ENCODE measurements at regions not wholly inside any gene's neighbourhood (a gene's known extent, or its start where the extent isn't known, plus 50 kb on each side); places are given as distances from the start of the nearest gene placed in this dataset.

DNA sequence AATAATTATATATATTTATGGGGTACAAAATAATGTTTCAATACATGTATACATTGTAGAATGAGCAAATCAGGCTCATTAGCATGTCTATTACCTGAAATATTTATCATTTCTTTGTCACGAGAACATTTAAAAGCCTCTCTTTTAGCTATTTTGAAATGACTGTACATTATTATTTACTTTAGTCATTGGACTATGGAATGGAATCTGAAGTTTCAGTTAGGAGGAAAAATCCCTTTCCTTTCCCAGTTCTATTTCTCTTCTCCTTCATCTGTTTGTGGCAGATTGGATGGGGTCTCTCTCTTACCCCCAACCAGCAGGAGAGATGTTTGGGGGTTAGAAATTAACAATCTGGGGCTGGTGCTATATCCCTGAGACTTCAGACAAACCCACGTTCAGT is 292.5 kb upstream of the SFRP2 start:
- TF ChIP-seq CTCF (IDR thresholded peaks at IDR 0.05; ENCODE audit: borderline replicate concordance, extremely low read depth, low read length, poor library complexity, severe bottlenecking) (no peak), EZH2 (IDR thresholded peaks at IDR 0.05; ENCODE audit: borderline replicate concordance, low read depth, low read length, severe bottlenecking) (no peak)

All from DND-41 (cell line).